DND-41 (cell line): ENCODE measurements at regions not wholly inside any gene's neighbourhood (a gene's known extent, or its start where the extent isn't known, plus 50 kb on each side); places are given as distances from the start of the nearest gene placed in this dataset.

Experiments
- ATAC-seq: fragments of 200-7000 bp; cut with Tn5 transposase; 3 replicates; pipeline ENCODE4 v1.9.1; 2021; ENCODE audit warnings: low read depth; ENCODE audit not compliant: insufficient read depth
- DNase-seq: peaks from one replicate; pipeline ENCODE4 v3.0.0-alpha.2; 2020
- H2AFZ ChIP-seq: 2 replicates; pipeline ENCODE4 v1.6.0; 2012; ENCODE audit warnings: low read depth, low read length
- H3K27ac ChIP-seq: 2 replicates; pipeline ENCODE4 v1.5.1; 2012; ENCODE audit warnings: low read length, inconsistent platforms
- H3K27me3 ChIP-seq: fragments of 200-600 bp; sonication (generic); 2 replicates; pipeline ENCODE4 v1.6.0; 2012; ENCODE audit warnings: low read length, mild to moderate bottlenecking, inconsistent platforms; ENCODE audit not compliant: insufficient read depth, poor library complexity
- H3K36me3 ChIP-seq: 2 replicates; pipeline ENCODE4 v1.5.1; 2012; ENCODE audit warnings: low read length, inconsistent platforms; ENCODE audit not compliant: insufficient read depth
- H3K4me1 ChIP-seq: 2 replicates; pipeline ENCODE4 v1.5.1; 2012; ENCODE audit warnings: mild to moderate bottlenecking, low read length; ENCODE audit not compliant: insufficient read depth
- H3K4me2 ChIP-seq: 2 replicates; pipeline ENCODE4 v1.6.0; 2012; ENCODE audit warnings: mild to moderate bottlenecking, moderate library complexity, low read length, inconsistent platforms; ENCODE audit not compliant: insufficient read depth
- H3K4me3 ChIP-seq, 2 experiments: fragments of 200-600 bp in 1 of 2; shearing (Covaris generic) in 1 of 2; 2 replicates each; pipeline ENCODE4 v1.5.1; 2012 to 2016; ENCODE audit warnings: inconsistent platforms in 2 of 2, low read length in 2 of 2, mild to moderate bottlenecking in 2 of 2, low read depth in 1 of 2, moderate library complexity in 1 of 2
- H3K79me2 ChIP-seq: 2 replicates; pipeline ENCODE4 v1.6.0; 2012; ENCODE audit warnings: low read length, inconsistent platforms; ENCODE audit not compliant: insufficient read depth
- H3K9ac ChIP-seq: 2 replicates; pipeline ENCODE4 v1.6.0; 2012; ENCODE audit warnings: low read depth, mild to moderate bottlenecking, inconsistent platforms, low read length, moderate library complexity
- H3K9me3 ChIP-seq: 2 replicates; pipeline ENCODE4 v1.5.1; 2012; ENCODE audit warnings: low read length, moderate library complexity, mild to moderate bottlenecking, inconsistent platforms; ENCODE audit not compliant: insufficient read depth, severe bottlenecking
- H4K20me1 ChIP-seq: 2 replicates; pipeline ENCODE4 v1.6.0; 2012; ENCODE audit warnings: low read length; ENCODE audit not compliant: insufficient read depth
- CTCF ChIP-seq: IDR thresholded peaks from 2 replicates; pipeline ENCODE4 v1.5.1; 2012; ENCODE audit warnings: borderline replicate concordance, low read length, moderate library complexity, mild to moderate bottlenecking; ENCODE audit not compliant: poor library complexity, severe bottlenecking; ENCODE audit errors: extremely low read depth
- EZH2 ChIP-seq: IDR thresholded peaks from 3 replicates; pipeline ENCODE4 v1.6.1; 2012; ENCODE audit warnings: borderline replicate concordance, low read depth, mild to moderate bottlenecking, moderate library complexity, low read length, inconsistent platforms; ENCODE audit not compliant: severe bottlenecking

GRCh38 chr17:69878661-69879060 is 196.4 kb upstream of the KCNJ16 start:
- Histone ChIP-seq H3K36me3 (no peaks in the 10 kb centered on the region), H3K4me1 (no peaks in the 10 kb centered on the region), H3K4me3 (no peak overlapping the region), H3K4me2 (no peak overlapping the region), H2AFZ (no peak overlapping the region), H3K9ac (no peak overlapping the region), H3K27me3 (no peaks in the 10 kb centered on the region), H3K27ac (no peak overlapping the region), H3K9me3 (no peaks in the 10 kb centered on the region), H3K79me2 (no peaks in the 10 kb centered on the region), H4K20me1 (no peaks in the 10 kb centered on the region)
- DNase-seq (no peak), ATAC-seq (no peak)
- no peak for TF ChIP-seq CTCF
- no peak for TF ChIP-seq EZH2

- H3K36me3 ChIP-seq: no peaks in the 10 kb centered on the region
- H3K4me3 ChIP-seq: no peak overlapping the region
- no peaks in the 10 kb centered on the region for H3K27me3 ChIP-seq
- no peak overlapping the region for H3K4me2 ChIP-seq
- ATAC-seq (no peak), DNase-seq (no peak)
- H2AFZ ChIP-seq: no peak overlapping the region
- no peak overlapping the region for H3K9ac ChIP-seq
- no peaks in the 10 kb centered on the region for H3K9me3 ChIP-seq
- no peak overlapping the region for H3K27ac ChIP-seq
- H4K20me1 ChIP-seq: no peaks in the 10 kb centered on the region
- no peaks in the 10 kb centered on the region for H3K4me1 ChIP-seq
- H3K79me2 ChIP-seq: no peaks in the 10 kb centered on the region
- TF ChIP-seq CTCF (no peak), EZH2 (no peak)
Observed at GRCh38 chr17:69879576-69879975, 195.4 kb upstream of the KCNJ16 start.

GRCh38 chr17:69880591-69881112 is 194.4 kb upstream of the KCNJ16 start:
- TF ChIP-seq EZH2: no peak
- no peak for TF ChIP-seq CTCF

GRCh38 chr17:69882281-69882680 is 192.7 kb upstream of the KCNJ16 start:
- no peak overlapping the region for H3K27ac ChIP-seq
- DNase-seq: no peak
- H3K9ac ChIP-seq: no peak overlapping the region
- H3K9me3 ChIP-seq: no peaks in the 10 kb centered on the region
- H3K27me3 ChIP-seq: no peaks in the 10 kb centered on the region
- H3K4me2 ChIP-seq: no peak overlapping the region
- H2AFZ ChIP-seq: no peak overlapping the region
- no peaks in the 10 kb centered on the region for H3K4me1 ChIP-seq
- no peaks in the 10 kb centered on the region for H4K20me1 ChIP-seq
- H3K4me3 ChIP-seq: no peak overlapping the region
- no peak for ATAC-seq
- no peak for TF ChIP-seq CTCF
- no peak for TF ChIP-seq EZH2
- no peaks in the 10 kb centered on the region for H3K79me2 ChIP-seq
- no peaks in the 10 kb centered on the region for H3K36me3 ChIP-seq

More at GRCh38 chr17:69880591-69881112, 194.4 kb upstream of the KCNJ16 start:
- no peak overlapping the region for H3K27ac ChIP-seq
- H3K9ac ChIP-seq: no peak overlapping the region
- no peak overlapping the region for H3K4me2 ChIP-seq
- ATAC-seq: no peak
- H3K27me3 ChIP-seq: no peaks in the 10 kb centered on the region
- H3K9me3 ChIP-seq: no peaks in the 10 kb centered on the region
- H3K4me3 ChIP-seq: no peak overlapping the region
- no peak overlapping the region for H2AFZ ChIP-seq
- no peaks in the 10 kb centered on the region for H3K4me1 ChIP-seq
- H3K36me3 ChIP-seq: no peaks in the 10 kb centered on the region
- no peaks in the 10 kb centered on the region for H3K79me2 ChIP-seq
- DNase-seq: no peak
- H4K20me1 ChIP-seq: no peaks in the 10 kb centered on the region
